ENCODE measurements at regions not wholly inside any gene's neighbourhood (a gene's known extent, or its start where the extent isn't known, plus 50 kb on each side); places are given as distances from the start of the nearest gene placed in this dataset.

- no peaks in the 10 kb centered on the region for H4K20me1 ChIP-seq (ENCODE audit: control insufficient read depth, extremely low read depth, insufficient read depth, low read length)
- peaks cover 3% of the 10 kb centered on the region for H3K27me3 ChIP-seq (ENCODE audit: control insufficient read depth, insufficient read depth, low read length)
- H2AFZ ChIP-seq (ENCODE audit: low read length), result no peak overlapping the region
- no peaks in the 10 kb centered on the region for H3K79me2 ChIP-seq (ENCODE audit: control insufficient read depth, insufficient read depth, low read length)
- no peak overlapping the region for H3K4me3 ChIP-seq (replicated peaks in 1 of 4; ENCODE audit: control extremely low read depth in 1 of 4, insufficient read depth in 1 of 4, low read depth in 3 of 4, low read length in 4 of 4)
- H3K27ac ChIP-seq (ENCODE audit: insufficient read depth, low read length), result no peak overlapping the region
- TF ChIP-seq CTCF (conservative IDR thresholded peaks at IDR 0.05 in 1 of 2, IDR thresholded peaks at IDR 0.05 in 1 of 2; ENCODE audit: low read depth in 1 of 2, low read length in 2 of 2) (no peak), EZH2 (IDR thresholded peaks at IDR 0.05; ENCODE audit: low read length, missing control alignments) (no peak)
- H3K9ac ChIP-seq (ENCODE audit: insufficient read depth, low read length), result no peak overlapping the region
- H3K9me3 ChIP-seq (ENCODE audit: control insufficient read depth, insufficient read depth, low read depth, low read length), result no peaks in the 10 kb centered on the region
- no peaks in the 10 kb centered on the region for H3K36me3 ChIP-seq (ENCODE audit: control insufficient read depth, insufficient read depth, low read length)
- no peak for DNase-seq (ENCODE audit: low read depth in 2 of 2)
- no peaks in the 10 kb centered on the region for H3K4me1 ChIP-seq (ENCODE audit: control insufficient read depth, extremely low read depth, insufficient read depth, low read length)
- no peak overlapping the region for H3K4me2 ChIP-seq (ENCODE audit: extremely low read depth, insufficient read depth, low read length)
Observed at GRCh38 chr10:33979195-33979594, 644.7 kb upstream of the NRP1 start.

DNA sequence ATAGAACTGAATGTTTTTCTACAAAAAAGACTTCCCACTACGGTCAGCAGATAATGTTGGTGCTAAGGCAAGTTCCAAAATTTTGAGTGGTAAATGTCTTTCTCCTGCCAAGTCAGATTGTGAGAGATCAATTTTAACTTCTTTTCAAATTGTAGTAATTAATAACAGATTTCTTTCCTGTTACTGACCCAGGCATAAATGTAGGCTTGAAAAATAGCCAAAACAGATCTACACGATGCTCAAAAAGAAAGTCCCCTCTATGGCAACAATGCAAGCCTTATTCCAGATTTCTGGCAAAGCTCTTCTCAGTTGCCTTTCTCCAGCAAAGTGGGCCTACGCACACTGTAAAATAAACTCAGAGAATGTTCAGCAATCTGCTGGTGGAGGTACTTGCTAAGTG, 641.0 kb upstream of the NRP1 start:
- no peak for DNase-seq (ENCODE audit: low read depth in 2 of 2)
- no peak overlapping the region for H3K4me2 ChIP-seq (ENCODE audit: extremely low read depth, insufficient read depth, low read length)
- H3K79me2 ChIP-seq (ENCODE audit: control insufficient read depth, insufficient read depth, low read length), result no peaks in the 10 kb centered on the region
- no peaks in the 10 kb centered on the region for H4K20me1 ChIP-seq (ENCODE audit: control insufficient read depth, extremely low read depth, insufficient read depth, low read length)
- peaks cover 3% of the 10 kb centered on the region for H3K27me3 ChIP-seq (ENCODE audit: control insufficient read depth, insufficient read depth, low read length)
- TF ChIP-seq CTCF (conservative IDR thresholded peaks at IDR 0.05 in 1 of 2, IDR thresholded peaks at IDR 0.05 in 1 of 2; ENCODE audit: low read depth in 1 of 2, low read length in 2 of 2) (no peak), EZH2 (IDR thresholded peaks at IDR 0.05; ENCODE audit: low read length, missing control alignments) (no peak)
- H3K4me1 ChIP-seq (ENCODE audit: control insufficient read depth, extremely low read depth, insufficient read depth, low read length), result no peaks in the 10 kb centered on the region
- H3K4me3 ChIP-seq (replicated peaks in 1 of 4; ENCODE audit: control extremely low read depth in 1 of 4, insufficient read depth in 1 of 4, low read depth in 3 of 4, low read length in 4 of 4), result no peak overlapping the region
- H3K9me3 ChIP-seq (ENCODE audit: control insufficient read depth, insufficient read depth, low read depth, low read length), result no peaks in the 10 kb centered on the region
- H2AFZ ChIP-seq (ENCODE audit: low read length), result no peak overlapping the region
- no peak overlapping the region for H3K27ac ChIP-seq (ENCODE audit: insufficient read depth, low read length)
- H3K36me3 ChIP-seq (ENCODE audit: control insufficient read depth, insufficient read depth, low read length), result no peaks in the 10 kb centered on the region
- H3K9ac ChIP-seq (ENCODE audit: insufficient read depth, low read length), result no peak overlapping the region

GRCh38 chr10:33974976-33975478, 640.6 kb upstream of the NRP1 start:
- H3K4me2 ChIP-seq (ENCODE audit: extremely low read depth, insufficient read depth, low read length), result no peak overlapping the region

More at GRCh38 chr10:33974976-33975478, 640.6 kb upstream of the NRP1 start:
- DNase-seq (ENCODE audit: low read depth in 2 of 2), result no peak
- Histone ChIP-seq H3K27me3 (ENCODE audit: control insufficient read depth, insufficient read depth, low read length) (peaks cover 3% of the 10 kb centered on the region), H3K9ac (ENCODE audit: insufficient read depth, low read length) (no peak overlapping the region), H4K20me1 (ENCODE audit: control insufficient read depth, extremely low read depth, insufficient read depth, low read length) (no peaks in the 10 kb centered on the region), H3K27ac (ENCODE audit: insufficient read depth, low read length) (no peak overlapping the region), H3K4me3 (replicated peaks in 1 of 4; ENCODE audit: control extremely low read depth in 1 of 4, insufficient read depth in 1 of 4, low read depth in 3 of 4, low read length in 4 of 4) (no peak overlapping the region), H3K4me1 (ENCODE audit: control insufficient read depth, extremely low read depth, insufficient read depth, low read length) (no peaks in the 10 kb centered on the region), H2AFZ (ENCODE audit: low read length) (no peak overlapping the region), H3K36me3 (ENCODE audit: control insufficient read depth, insufficient read depth, low read length) (no peaks in the 10 kb centered on the region), H3K9me3 (ENCODE audit: control insufficient read depth, insufficient read depth, low read depth, low read length) (no peaks in the 10 kb centered on the region), H3K79me2 (ENCODE audit: control insufficient read depth, insufficient read depth, low read length) (no peaks in the 10 kb centered on the region)
- TF ChIP-seq CTCF (conservative IDR thresholded peaks at IDR 0.05 in 1 of 2, IDR thresholded peaks at IDR 0.05 in 1 of 2; ENCODE audit: low read depth in 1 of 2, low read length in 2 of 2) (no peak), EZH2 (IDR thresholded peaks at IDR 0.05; ENCODE audit: low read length, missing control alignments) (no peak)
